HG03103 (cell line): ENCODE measurements at regions not wholly inside any gene's neighbourhood (a gene's known extent, or its start where the extent isn't known, plus 50 kb on each side); places are given as distances from the start of the nearest gene placed in this dataset.

Experiments
- ATAC-seq: cut with Tn5 transposase; IDR thresholded peaks from one replicate; pipeline ENCODE4 v1.9.1; 2021; ENCODE audit warnings: low read depth; ENCODE audit not compliant: unreplicated experiment

- ATAC-seq = no peak
Measured at GRCh38 chr4:155564880-155565279, 101.8 kb upstream of the GUCY1A1 start.

- ATAC-seq = no peak
Measured at GRCh38 chr4:155564086-155564485, 102.6 kb upstream of the GUCY1A1 start.

- no peak for ATAC-seq
Measured at GRCh38 chr4:155559915-155560314, 106.7 kb upstream of the GUCY1A1 start.

- ATAC-seq = no peak
Measured at GRCh38 chr4:155552180-155552579, 114.5 kb upstream of the GUCY1A1 start.

- no peak for ATAC-seq
Measured at GRCh38 chr4:155548173-155548572, 118.5 kb upstream of the GUCY1A1 start.

- ATAC-seq = no peak
Measured at GRCh38 chr4:155546451-155546850, 120.2 kb upstream of the GUCY1A1 start.

- no peak for ATAC-seq
Measured at GRCh38 chr4:155545456-155545855, 121.2 kb upstream of the GUCY1A1 start.

GRCh38 chr4:155544547-155544946 lies 122.1 kb upstream of the GUCY1A1 start:
- ATAC-seq = no peak

GRCh38 chr4:155543126-155543765 lies 123.4 kb upstream of the GUCY1A1 start:
- ATAC-seq = peak; percentile 70

GRCh38 chr4:155542415-155542814 lies 124.2 kb upstream of the GUCY1A1 start:
- ATAC-seq = no peak

GRCh38 chr4:155541716-155542115 lies 124.9 kb upstream of the GUCY1A1 start:
- ATAC-seq = no peak

GRCh38 chr4:155540698-155541097 lies 126.0 kb upstream of the GUCY1A1 start:
- no peak for ATAC-seq

- no peak for ATAC-seq
Measured at GRCh38 chr4:155539746-155540145, 126.9 kb upstream of the GUCY1A1 start.

- no peak for ATAC-seq
Measured at GRCh38 chr4:155535802-155536454, 130.7 kb upstream of the GUCY1A1 start.

- no peak for ATAC-seq
Measured at GRCh38 chr4:155532373-155533085, 134.1 kb upstream of the GUCY1A1 start.

- ATAC-seq = no peak
Measured at GRCh38 chr4:155530857-155531256, 135.8 kb upstream of the GUCY1A1 start.

- ATAC-seq = no peak
Measured at GRCh38 chr4:155530290-155530689, 136.4 kb upstream of the GUCY1A1 start.

- no peak for ATAC-seq
Measured at GRCh38 chr4:155529716-155530115, 136.9 kb upstream of the GUCY1A1 start.

GRCh38 chr4:155529272-155529671 lies 137.4 kb upstream of the GUCY1A1 start:
- no peak for ATAC-seq

- ATAC-seq = no peak
Measured at GRCh38 chr4:155526452-155527169, 140.0 kb upstream of the GUCY1A1 start.

GRCh38 chr4:155524926-155525455 lies 141.7 kb upstream of the GUCY1A1 start:
- ATAC-seq = no peak
